HCT116 (cell line): ENCODE measurements at regions not wholly inside any gene's neighbourhood (a gene's known extent, or its start where the extent isn't known, plus 50 kb on each side); places are given as distances from the start of the nearest gene placed in this dataset.

Experiments
- ATAC-seq: fragments of 200-7000 bp; cut with Tn5 transposase; 2 replicates; pipeline ENCODE4 v1.9.1; 2020; ENCODE audit warnings: mild to moderate bottlenecking, moderate library complexity
- BruUV-seq: library from RNA; stranded (reverse); fragments of 400-500 nt; replicated peaks from 2 replicates; lab custom pipeline; 2021; lab: Mats Ljungman, UMichigan
- CTCF ChIA-PET: fragments of 300-600 bp; sonication (Branson Sonifier 250); formaldehyde crosslinking; loops from one replicate; lab custom pipeline; 2021; ENCODE audit warnings: antibody characterized with exemption; lab: Charles Lee
- POLR2A ChIA-PET: fragments of 300-600, 350-600 bp; sonication (Branson Sonifier 250); formaldehyde crosslinking; loops from one replicate; lab custom pipeline; 2021; ENCODE audit warnings: antibody characterized with exemption; lab: Charles Lee
- RAD21 ChIA-PET, 2 experiments: fragments of 300-600 bp; sonication (Branson Sonifier 250); formaldehyde crosslinking; loops; one replicate each; lab custom pipeline; 2023; ENCODE audit warnings: low total read pairs in 2 of 2; ENCODE audit not compliant: uncharacterized antibody in 2 of 2, unreplicated experiment in 2 of 2, low non-redundant PET in 1 of 2; lab: Charles Lee
- DNase-seq: peaks from one replicate; pipeline ENCODE4 v3.0.0-alpha.2; 2010; ENCODE audit warnings: low read depth, low spot score
- H2AFZ ChIP-seq: fragments of 200-600 bp; shearing (Covaris generic), sonication (generic); 2 replicates; pipeline ENCODE4 v1.6.1; 2017; ENCODE audit warnings: low read depth, mixed run types, mixed read lengths, antibody characterized with exemption, low read length; ENCODE audit not compliant: poor library complexity, severe bottlenecking
- H3K27ac ChIP-seq: 2 replicates; pipeline ENCODE4 v1.5.1; 2012; ENCODE audit warnings: low read depth, low read length
- H3K27me3 ChIP-seq: fragments of 200-600 bp; sonication (generic); 2 replicates; pipeline ENCODE4 v1.6.1; 2016; ENCODE audit warnings: mixed run types, low read length, mixed read lengths; ENCODE audit not compliant: insufficient read depth
- H3K36me3 ChIP-seq, 2 experiments: fragments of 200-500 bp in 1 of 2; fragments of 200-600 bp in 1 of 2; sonication (Bioruptor generic) in 1 of 2; sonication (generic) in 1 of 2; 2 replicates each; pipeline versions ENCODE4 v1.5.1 to v1.6.1; 2014 to 2016; ENCODE audit warnings: low read length in 2 of 2, inconsistent platforms in 1 of 2, mixed read lengths in 1 of 2, mixed run types in 1 of 2; ENCODE audit not compliant: insufficient read depth in 2 of 2, control insufficient read depth in 1 of 2
- H3K4me1 ChIP-seq, 2 experiments: fragments of 200-600 bp in 1 of 2; sonication (generic) in 1 of 2; 2 replicates each; pipeline versions ENCODE4 v1.5.1 to v1.6.1; 2012 to 2017; ENCODE audit warnings: low read length in 2 of 2, inconsistent platforms in 1 of 2, mild to moderate bottlenecking in 1 of 2, mixed read lengths in 1 of 2, mixed run types in 1 of 2, moderate library complexity in 1 of 2; ENCODE audit not compliant: insufficient read depth in 2 of 2, control insufficient read depth in 1 of 2
- H3K4me2 ChIP-seq: fragments of 200-600 bp; sonication (generic); 2 replicates; pipeline ENCODE4 v1.6.1; 2017; ENCODE audit warnings: mixed run types, low read length, mixed read lengths
- H3K4me3 ChIP-seq, 2 experiments: fragments of 200-600 bp in 1 of 2; sonication (generic) in 1 of 2; replicated peaks in 1 of 2; 2 replicates each; pipeline ENCODE4 v1.5.1; 2011 to 2016; ENCODE audit warnings: low read length in 2 of 2, control low read depth in 1 of 2, low read depth in 1 of 2, mild to moderate bottlenecking in 1 of 2, mixed read lengths in 1 of 2, mixed run types in 1 of 2
- H3K79me2 ChIP-seq: fragments of 200-600 bp; sonication (generic); 2 replicates; pipeline ENCODE4 v1.6.1; 2017; ENCODE audit warnings: mild to moderate bottlenecking, mixed run types, low read length, moderate library complexity, mixed read lengths; ENCODE audit not compliant: insufficient read depth
- H3K9ac ChIP-seq: fragments of 200-600 bp; sonication (generic); 2 replicates; pipeline ENCODE4 v1.6.1; 2016; ENCODE audit warnings: low read length, mixed read lengths
- H3K9me2 ChIP-seq: fragments of 200-600 bp; sonication (generic), shearing (Covaris generic); 2 replicates; pipeline ENCODE4 v1.6.1; 2017; ENCODE audit warnings: mixed run types, mild to moderate bottlenecking, moderate library complexity; ENCODE audit not compliant: insufficient read depth
- H3K9me3 ChIP-seq, 2 experiments: fragments of 200-500 bp in 1 of 2; fragments of 200-600 bp in 1 of 2; sonication (Bioruptor generic) in 1 of 2; sonication (generic) in 1 of 2; 2 replicates each; pipeline ENCODE4 v1.6.1; 2014 to 2017; ENCODE audit warnings: low read length in 2 of 2, mixed read lengths in 2 of 2, inconsistent platforms in 1 of 2, low read depth in 1 of 2, mild to moderate bottlenecking in 1 of 2, mixed run types in 1 of 2, moderate library complexity in 1 of 2; ENCODE audit not compliant: control insufficient read depth in 1 of 2, insufficient read depth in 1 of 2
- H4K20me1 ChIP-seq: fragments of 200-600 bp; sonication (generic), shearing (Covaris generic); 2 replicates; pipeline ENCODE4 v1.6.1; 2017; ENCODE audit warnings: mixed run types, mild to moderate bottlenecking, moderate library complexity; ENCODE audit not compliant: insufficient read depth
- CTCF ChIP-seq, 3 experiments: fragments of 200-600 bp in 1 of 3; sonication (generic) in 1 of 3; IDR thresholded peaks in 2 of 3; conservative IDR thresholded peaks in 1 of 3; 2 replicates each; pipeline ENCODE4 v1.5.1; 2012 to 2017; ENCODE audit warnings: low read depth in 2 of 3, low read length in 2 of 3, antibody characterized with exemption in 1 of 3, borderline replicate concordance in 1 of 3, control low read depth in 1 of 3, mild to moderate bottlenecking in 1 of 3, mixed read lengths in 1 of 3, mixed run types in 1 of 3, moderate library complexity in 1 of 3; ENCODE audit not compliant: insufficient read depth in 1 of 3
- FOSL1 ChIP-seq: IDR thresholded peaks from 2 replicates; pipeline ENCODE4 v1.6.1; 2012; ENCODE audit warnings: low read depth
- RAD21 ChIP-seq: IDR thresholded peaks from 2 replicates; pipeline ENCODE4 v1.6.1; 2012; ENCODE audit warnings: low read depth, mild to moderate bottlenecking
- REST ChIP-seq: IDR thresholded peaks from 2 replicates; pipeline ENCODE4 v1.6.1; 2012; ENCODE audit warnings: low read depth
- SRF ChIP-seq: IDR thresholded peaks from 2 replicates; pipeline ENCODE4 v1.6.1; 2012; ENCODE audit warnings: low read depth
- ZNF274 ChIP-seq: fragments of 200-500 bp; sonication (Bioruptor generic); IDR thresholded peaks from 2 replicates; pipeline ENCODE4 v1.6.1; 2014; ENCODE audit warnings: mild to moderate bottlenecking, low read depth, low read length, inconsistent platforms
- intact Hi-C: fragments of 100-400 bp; cut with micrococcal nuclease; formaldehyde crosslinking; loops from 2 replicates; pipeline ENCODE4 v1.10.0; 2022
- TF ChIP-seq, protein P1 (sequence below): IDR thresholded peaks from 2 replicates; pipeline ENCODE4 v1.6.1; 2011; ENCODE audit warnings: mild to moderate bottlenecking, low read length, moderate library complexity; ENCODE audit not compliant: insufficient replicate concordance; ENCODE audit errors: extremely low read depth
- TF ChIP-seq, protein P2 (sequence below): IDR thresholded peaks from 2 replicates; pipeline ENCODE4 v1.6.1; 2012

GRCh38 chr12:127414186-127414585, 852.8 kb upstream of the TMEM132C start:
- ATAC-seq (no peak), DNase-seq (no peak)
- Histone ChIP-seq H3K27me3 (no peaks in the 10 kb centered on the region), H3K4me1 (no peaks in the 10 kb centered on the region), H3K9ac (no peak overlapping the region), H3K4me3 (no peak overlapping the region), H3K27ac (no peak overlapping the region), H3K9me2 (no peaks in the 10 kb centered on the region), H3K36me3 (no peaks in the 10 kb centered on the region), H4K20me1 (no peaks in the 10 kb centered on the region), H3K4me2 (no peak overlapping the region), H3K79me2 (no peaks in the 10 kb centered on the region), H3K9me3 (peaks cover 0 to 4% of the 10 kb centered on the region in 2 experiments; a peak in 1 of 4 replicates), H2AFZ (no peak overlapping the region)
- CTCF ChIA-PET, result no interaction called here
- POLR2A ChIA-PET, result no interaction called here
- no TSS peak for BruUV-seq
- intact Hi-C loops, result no loop called here
- no peak for TF ChIP-seq FOSL1
- TF ChIP-seq SRF, result no peak
- TF ChIP-seq CTCF (IDR thresholded peaks at IDR 0.05 in 2 of 3, conservative IDR thresholded peaks at IDR 0.05 in 1 of 3; ENCODE audit: borderline replicate concordance in 1 of 3, insufficient read depth in 1 of 3, low read depth in 2 of 3, low read length in 2 of 3), result no peak
- TF ChIP-seq, protein P1, sequence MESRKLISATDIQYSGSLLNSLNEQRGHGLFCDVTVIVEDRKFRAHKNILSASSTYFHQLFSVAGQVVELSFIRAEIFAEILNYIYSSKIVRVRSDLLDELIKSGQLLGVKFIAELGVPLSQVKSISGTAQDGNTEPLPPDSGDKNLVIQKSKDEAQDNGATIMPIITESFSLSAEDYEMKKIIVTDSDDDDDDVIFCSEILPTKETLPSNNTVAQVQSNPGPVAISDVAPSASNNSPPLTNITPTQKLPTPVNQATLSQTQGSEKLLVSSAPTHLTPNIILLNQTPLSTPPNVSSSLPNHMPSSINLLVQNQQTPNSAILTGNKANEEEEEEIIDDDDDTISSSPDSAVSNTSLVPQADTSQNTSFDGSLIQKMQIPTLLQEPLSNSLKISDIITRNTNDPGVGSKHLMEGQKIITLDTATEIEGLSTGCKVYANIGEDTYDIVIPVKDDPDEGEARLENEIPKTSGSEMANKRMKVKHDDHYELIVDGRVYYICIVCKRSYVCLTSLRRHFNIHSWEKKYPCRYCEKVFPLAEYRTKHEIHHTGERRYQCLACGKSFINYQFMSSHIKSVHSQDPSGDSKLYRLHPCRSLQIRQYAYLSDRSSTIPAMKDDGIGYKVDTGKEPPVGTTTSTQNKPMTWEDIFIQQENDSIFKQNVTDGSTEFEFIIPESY, result no peak
- TF ChIP-seq REST, result no peak
- TF ChIP-seq, protein P2, sequence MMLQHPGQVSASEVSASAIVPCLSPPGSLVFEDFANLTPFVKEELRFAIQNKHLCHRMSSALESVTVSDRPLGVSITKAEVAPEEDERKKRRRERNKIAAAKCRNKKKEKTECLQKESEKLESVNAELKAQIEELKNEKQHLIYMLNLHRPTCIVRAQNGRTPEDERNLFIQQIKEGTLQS, result no peak
- no peak for TF ChIP-seq RAD21
- no peak for TF ChIP-seq ZNF274
- RAD21 ChIA-PET, result no interaction called here
